WTC11 (cell line): ENCODE measurements at regions not wholly inside any gene's neighbourhood (a gene's known extent, or its start where the extent isn't known, plus 50 kb on each side); places are given as distances from the start of the nearest gene placed in this dataset.

Experiments
- ATAC-seq: fragments of 200-7000 bp; cut with Tn5 transposase; 2 replicates; pipeline ENCODE4 v1.10.0; 2021; ENCODE audit warnings: mild to moderate bottlenecking, moderate library complexity
- CTCF ChIA-PET: fragments of 300-600 bp; sonication (Branson Sonifier 250); formaldehyde crosslinking; loops from one replicate; lab custom pipeline; 2021; ENCODE audit warnings: antibody characterized with exemption; lab: Charles Lee
- POLR2A ChIA-PET: fragments of 350-600 bp; sonication (Branson Sonifier 250); formaldehyde crosslinking; loops from one replicate; lab custom pipeline; 2021; ENCODE audit warnings: antibody characterized with exemption; lab: Charles Lee
- DNase-seq: peaks from one replicate; pipeline ENCODE4 v3.0.0; 2021; ENCODE audit warnings: low spot score
- H3K27ac Mint-ChIP-seq: 2 replicates; pipeline ENCODE4 v1.8.0; 2021; ENCODE audit warnings: mixed read lengths
- H3K27me3 Mint-ChIP-seq: 2 replicates; pipeline ENCODE4 v1.8.0; 2021; ENCODE audit warnings: low read depth, mild to moderate bottlenecking, moderate library complexity, mixed read lengths
- H3K36me3 Mint-ChIP-seq: 2 replicates; pipeline ENCODE4 v1.8.0; 2021; ENCODE audit warnings: mixed read lengths
- H3K4me1 Mint-ChIP-seq: 2 replicates; pipeline ENCODE4 v1.8.0; 2022; ENCODE audit warnings: mixed read lengths
- H3K4me3 Mint-ChIP-seq: 2 replicates; pipeline ENCODE4 v1.8.0; 2021; ENCODE audit warnings: mild to moderate bottlenecking, moderate library complexity, mixed read lengths
- H3K9me3 Mint-ChIP-seq: 2 replicates; pipeline ENCODE4 v1.8.0; 2021; ENCODE audit warnings: mixed read lengths
- CREB1 ChIP-seq: sonication (generic); formaldehyde crosslinking; IDR thresholded peaks from 2 replicates; pipeline ENCODE4 v1.8.0; 2023; ENCODE audit warnings: mild to moderate bottlenecking, missing genetic modification reagents
- CTCF ChIP-seq: fragments of 200-600 bp; IDR thresholded peaks from 2 replicates; pipeline ENCODE4 v1.8.0; 2022; ENCODE audit warnings: antibody characterized with exemption
- E2F4 ChIP-seq: sonication (generic); formaldehyde crosslinking; IDR thresholded peaks from 2 replicates; pipeline ENCODE4 v1.8.1; 2022; ENCODE audit warnings: low read depth, mild to moderate bottlenecking, moderate library complexity, missing genetic modification reagents, borderline replicate concordance
- E2F5 ChIP-seq: sonication (generic); formaldehyde crosslinking; IDR thresholded peaks from 2 replicates; pipeline ENCODE4 v1.8.1; 2022; ENCODE audit warnings: mild to moderate bottlenecking, moderate library complexity, missing genetic modification reagents
- EMX1 ChIP-seq: fragments of 250-450 bp; sonication (Bioruptor Pico); IDR thresholded peaks from 2 replicates; pipeline ENCODE4 v1.8.0; 2021; ENCODE audit warnings: mild to moderate bottlenecking
- FOXK1 ChIP-seq: sonication (generic); formaldehyde crosslinking; IDR thresholded peaks from 2 replicates; pipeline ENCODE4 v1.8.0; 2022; ENCODE audit warnings: mild to moderate bottlenecking, moderate library complexity, missing genetic modification reagents
- GTF2I ChIP-seq: fragments of 250-450 bp; sonication (Bioruptor Pico); conservative IDR thresholded peaks from 2 replicates; pipeline ENCODE4 v1.4.0; 2021; ENCODE audit warnings: mild to moderate bottlenecking
- IRF2 ChIP-seq: sonication (generic); formaldehyde crosslinking; IDR thresholded peaks from 2 replicates; pipeline ENCODE4 v1.8.0; 2022; ENCODE audit warnings: low read depth, missing genetic modification reagents, borderline replicate concordance
- JAZF1 ChIP-seq: fragments of 250-450 bp; sonication (Bioruptor Pico); IDR thresholded peaks from 2 replicates; pipeline ENCODE4 v1.9.0; 2021; ENCODE audit warnings: moderate library complexity, mild to moderate bottlenecking, inconsistent platforms
- KAT7 ChIP-seq: sonication (generic); formaldehyde crosslinking; IDR thresholded peaks from 2 replicates; pipeline ENCODE4 v1.8.1; 2023; ENCODE audit warnings: missing genetic modification reagents, mild to moderate bottlenecking, borderline replicate concordance
- MYBL2 ChIP-seq: sonication (generic); formaldehyde crosslinking; IDR thresholded peaks from 2 replicates; pipeline ENCODE4 v1.8.1; 2023; ENCODE audit warnings: mild to moderate bottlenecking, moderate library complexity, missing genetic modification reagents
- NFATC4 ChIP-seq: fragments of 250-450 bp; sonication (Bioruptor Pico); IDR thresholded peaks from 2 replicates; pipeline ENCODE4 v1.9.0; 2021; ENCODE audit warnings: mild to moderate bottlenecking
- NFE2L1 ChIP-seq: sonication (generic); formaldehyde crosslinking; IDR thresholded peaks from 2 replicates; pipeline ENCODE4 v1.8.1; 2023; ENCODE audit warnings: missing genetic modification reagents
- NFYB ChIP-seq: sonication (generic); formaldehyde crosslinking; conservative IDR thresholded peaks from 2 replicates; pipeline ENCODE4 v1.8.0; 2022; ENCODE audit warnings: low read depth, missing genetic modification reagents
- PRRX2 ChIP-seq: fragments of 250-450 bp; sonication (Bioruptor Pico); IDR thresholded peaks from 2 replicates; pipeline ENCODE4 v1.8.0; 2021; ENCODE audit warnings: mild to moderate bottlenecking
- RORB ChIP-seq: fragments of 250-450 bp; sonication (Bioruptor Pico); IDR thresholded peaks from 2 replicates; pipeline ENCODE4 v1.9.0; 2021; ENCODE audit warnings: mild to moderate bottlenecking
- SP1 ChIP-seq: sonication (generic); formaldehyde crosslinking; conservative IDR thresholded peaks from 2 replicates; pipeline ENCODE4 v1.8.1; 2022; ENCODE audit warnings: missing genetic modification reagents
- TEAD4 ChIP-seq: sonication (generic); formaldehyde crosslinking; IDR thresholded peaks from 2 replicates; pipeline ENCODE4 v1.8.0; 2022; ENCODE audit warnings: mild to moderate bottlenecking, missing genetic modification reagents
- TP53 ChIP-seq: sonication (generic); formaldehyde crosslinking; IDR thresholded peaks from 2 replicates; pipeline ENCODE4 v1.8.1; 2023; ENCODE audit warnings: mild to moderate bottlenecking, missing genetic modification reagents
- ZNF281 ChIP-seq: sonication (generic); formaldehyde crosslinking; IDR thresholded peaks from 2 replicates; pipeline ENCODE4 v1.8.0; 2023; ENCODE audit warnings: mild to moderate bottlenecking, missing genetic modification reagents
- ZNF317 ChIP-seq: sonication (generic); formaldehyde crosslinking; IDR thresholded peaks from 2 replicates; pipeline ENCODE4 v1.8.1; 2023; ENCODE audit warnings: low read depth, mild to moderate bottlenecking, moderate library complexity, missing genetic modification reagents, borderline replicate concordance
- ZNF512 ChIP-seq: sonication (generic); formaldehyde crosslinking; IDR thresholded peaks from 2 replicates; pipeline ENCODE4 v1.8.1; 2022; ENCODE audit warnings: missing genetic modification reagents, borderline replicate concordance
- TF ChIP-seq, protein P1 (sequence below): sonication (generic); formaldehyde crosslinking; IDR thresholded peaks from 2 replicates; pipeline ENCODE4 v1.8.0; 2022; ENCODE audit warnings: mild to moderate bottlenecking, missing genetic modification reagents
- TF ChIP-seq, protein P2 (sequence below): sonication (generic); formaldehyde crosslinking; IDR thresholded peaks from 2 replicates; pipeline ENCODE4 v1.8.1; 2023; ENCODE audit warnings: mild to moderate bottlenecking, missing genetic modification reagents, moderate library complexity
- TF ChIP-seq, protein P3 (sequence below): sonication (generic); formaldehyde crosslinking; IDR thresholded peaks from 2 replicates; pipeline ENCODE4 v1.8.0; 2022; ENCODE audit warnings: mild to moderate bottlenecking, missing genetic modification reagents
- TF ChIP-seq, protein P4 (sequence below): fragments of 250-450 bp; sonication (Bioruptor Pico); IDR thresholded peaks from 2 replicates; pipeline ENCODE4 v1.8.0; 2021; ENCODE audit warnings: mild to moderate bottlenecking

DNA sequence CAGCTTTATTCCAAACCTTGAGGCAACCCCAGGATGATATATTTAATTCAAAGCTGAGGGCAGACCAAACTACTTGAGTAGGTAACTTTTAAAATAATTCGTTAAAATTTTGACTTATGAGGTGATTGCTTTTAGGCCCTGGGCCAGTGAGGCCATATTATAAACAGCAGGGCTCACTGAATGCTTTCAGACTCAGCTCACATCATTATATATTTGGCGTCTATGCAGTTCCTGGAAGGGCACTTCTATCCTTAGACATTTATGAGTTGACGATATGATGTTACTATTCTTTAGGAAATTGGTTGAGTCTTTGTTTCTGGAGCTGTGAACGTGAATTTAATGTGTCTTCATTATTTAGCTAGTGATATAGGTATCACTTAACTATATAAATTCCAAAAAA, 400.1 kb downstream of the PDHA2 start:
- ATAC-seq (no peak), DNase-seq (no peak)
- Mint-ChIP-seq H3K4me1 (no peaks in the 10 kb centered on the region), H3K27me3 (no peaks in the 10 kb centered on the region), H3K4me3 (no peak overlapping the region), H3K9me3 (peaks cover 36% of the 10 kb centered on the region), H3K36me3 (peaks cover 29% of the 10 kb centered on the region), H3K27ac (no peak overlapping the region)
- POLR2A ChIA-PET, result no interaction called here
- TF ChIP-seq NFATC4 (CRISPR knock-in tag) (no peak), KAT7 (no peak), PRRX2 (CRISPR knock-in tag) (no peak), GTF2I (CRISPR knock-in tag) (no peak), EMX1 (no peak), NFE2L1 (CRISPR knock-in tag) (no peak), ZNF281 (CRISPR knock-in tag) (no peak), SP1 (CRISPR knock-in tag) (no peak), MYBL2 (CRISPR knock-in tag) (no peak), E2F4 (CRISPR knock-in tag) (no peak), E2F5 (CRISPR knock-in tag) (no peak), TP53 (CRISPR knock-in tag) (no peak), CREB1 (CRISPR knock-in tag) (no peak), TEAD4 (no peak), RORB (CRISPR knock-in tag) (no peak), FOXK1 (CRISPR knock-in tag) (no peak), JAZF1 (CRISPR knock-in tag) (no peak)
- TF ChIP-seq, protein P1, sequence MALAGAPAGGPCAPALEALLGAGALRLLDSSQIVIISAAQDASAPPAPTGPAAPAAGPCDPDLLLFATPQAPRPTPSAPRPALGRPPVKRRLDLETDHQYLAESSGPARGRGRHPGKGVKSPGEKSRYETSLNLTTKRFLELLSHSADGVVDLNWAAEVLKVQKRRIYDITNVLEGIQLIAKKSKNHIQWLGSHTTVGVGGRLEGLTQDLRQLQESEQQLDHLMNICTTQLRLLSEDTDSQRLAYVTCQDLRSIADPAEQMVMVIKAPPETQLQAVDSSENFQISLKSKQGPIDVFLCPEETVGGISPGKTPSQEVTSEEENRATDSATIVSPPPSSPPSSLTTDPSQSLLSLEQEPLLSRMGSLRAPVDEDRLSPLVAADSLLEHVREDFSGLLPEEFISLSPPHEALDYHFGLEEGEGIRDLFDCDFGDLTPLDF (CRISPR knock-in tag), result no peak
- TF ChIP-seq, protein P2, sequence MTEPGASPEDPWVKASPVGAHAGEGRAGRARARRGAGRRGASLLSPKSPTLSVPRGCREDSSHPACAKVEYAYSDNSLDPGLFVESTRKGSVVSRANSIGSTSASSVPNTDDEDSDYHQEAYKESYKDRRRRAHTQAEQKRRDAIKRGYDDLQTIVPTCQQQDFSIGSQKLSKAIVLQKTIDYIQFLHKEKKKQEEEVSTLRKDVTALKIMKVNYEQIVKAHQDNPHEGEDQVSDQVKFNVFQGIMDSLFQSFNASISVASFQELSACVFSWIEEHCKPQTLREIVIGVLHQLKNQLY (CRISPR knock-in tag), result no peak
- TF ChIP-seq, protein P3, sequence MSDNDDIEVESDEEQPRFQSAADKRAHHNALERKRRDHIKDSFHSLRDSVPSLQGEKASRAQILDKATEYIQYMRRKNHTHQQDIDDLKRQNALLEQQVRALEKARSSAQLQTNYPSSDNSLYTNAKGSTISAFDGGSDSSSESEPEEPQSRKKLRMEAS (CRISPR knock-in tag), result no peak
- CTCF ChIA-PET, result no interaction called here

DNA sequence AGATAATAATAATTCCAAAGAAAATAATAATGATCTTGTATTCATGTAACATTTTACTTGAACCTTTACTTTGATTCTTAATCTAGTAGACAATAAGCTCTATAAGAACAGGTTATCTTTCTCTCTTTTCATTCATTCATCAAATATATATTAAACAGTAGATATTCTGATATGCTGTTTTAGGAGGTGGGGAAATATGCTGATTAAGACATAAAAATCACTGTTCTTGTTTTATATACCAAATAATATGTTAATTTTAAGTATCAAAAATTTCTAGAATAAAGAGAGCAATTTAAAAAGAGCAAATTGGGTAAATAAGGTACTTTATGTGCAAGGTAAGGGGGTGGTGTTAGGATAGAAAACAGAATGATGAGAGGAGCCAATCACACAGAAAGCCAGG, 401.9 kb downstream of the PDHA2 start:
- DNase-seq, result no peak
- no peaks in the 10 kb centered on the region for H3K4me1 Mint-ChIP-seq
- ATAC-seq, result no peak
- ChIA-PET POLR2A (no interaction called here), CTCF (no interaction called here)
- H3K36me3 Mint-ChIP-seq, result peaks cover 15% of the 10 kb centered on the region
- H3K27me3 Mint-ChIP-seq, result no peaks in the 10 kb centered on the region
- H3K27ac Mint-ChIP-seq, result no peak overlapping the region
- H3K4me3 Mint-ChIP-seq, result no peak overlapping the region
- peaks cover 21% of the 10 kb centered on the region for H3K9me3 Mint-ChIP-seq
- TF ChIP-seq IRF2 (CRISPR knock-in tag), result no peak
- no peak for TF ChIP-seq ZNF512 (CRISPR knock-in tag)
- TF ChIP-seq ZNF317 (CRISPR knock-in tag), result no peak
- TF ChIP-seq CTCF, result no peak
- TF ChIP-seq, protein P2 (CRISPR knock-in tag), result no peak
- no peak for TF ChIP-seq NFYB (CRISPR knock-in tag)
- TF ChIP-seq, protein P4, sequence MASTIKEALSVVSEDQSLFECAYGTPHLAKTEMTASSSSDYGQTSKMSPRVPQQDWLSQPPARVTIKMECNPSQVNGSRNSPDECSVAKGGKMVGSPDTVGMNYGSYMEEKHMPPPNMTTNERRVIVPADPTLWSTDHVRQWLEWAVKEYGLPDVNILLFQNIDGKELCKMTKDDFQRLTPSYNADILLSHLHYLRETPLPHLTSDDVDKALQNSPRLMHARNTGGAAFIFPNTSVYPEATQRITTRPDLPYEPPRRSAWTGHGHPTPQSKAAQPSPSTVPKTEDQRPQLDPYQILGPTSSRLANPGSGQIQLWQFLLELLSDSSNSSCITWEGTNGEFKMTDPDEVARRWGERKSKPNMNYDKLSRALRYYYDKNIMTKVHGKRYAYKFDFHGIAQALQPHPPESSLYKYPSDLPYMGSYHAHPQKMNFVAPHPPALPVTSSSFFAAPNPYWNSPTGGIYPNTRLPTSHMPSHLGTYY (CRISPR knock-in tag), result no peak
